Natural killer cell (primary cell): ENCODE measurements at regions not wholly inside any gene's neighbourhood (a gene's known extent, or its start where the extent isn't known, plus 50 kb on each side); places are given as distances from the start of the nearest gene placed in this dataset.

Experiments
- ATAC-seq, 3 donors: fragments of 150-1000 bp in 2 of 3; fragments of 200-7000 bp in 1 of 3; cut with Tn5 transposase; 1 replicate in 1 of 3; 2 replicates in 2 of 3; pipeline ENCODE4 v1.10.0; 2021; ENCODE audit warnings: mild to moderate bottlenecking in 2 of 3, moderate library complexity in 2 of 3
- DNase-seq, 2 donors: peaks; one replicate each; pipeline versions ENCODE4 v3.0.0 to v3.0.0-alpha.2; 2013 to 2021; ENCODE audit warnings: mixed read lengths in 1 of 2
- H3K27ac ChIP-seq: one replicate; pipeline ENCODE4 v1.5.1; 2013; ENCODE audit warnings: mild to moderate bottlenecking, low read length
- H3K27me3 ChIP-seq: one replicate; pipeline ENCODE4 v1.6.1; 2013; ENCODE audit warnings: low read length; ENCODE audit not compliant: control insufficient read depth, insufficient read depth
- H3K36me3 ChIP-seq: one replicate; pipeline ENCODE4 v1.6.1; 2013; ENCODE audit warnings: low read length; ENCODE audit not compliant: control insufficient read depth, insufficient read depth
- H3K4me1 ChIP-seq: one replicate; pipeline ENCODE4 v1.6.1; 2013; ENCODE audit warnings: low read length; ENCODE audit not compliant: control insufficient read depth, insufficient read depth
- H3K4me3 ChIP-seq: one replicate; pipeline ENCODE4 v1.5.1; 2013; ENCODE audit warnings: low read length
- H3K9me3 ChIP-seq: one replicate; pipeline ENCODE4 v1.6.1; 2013; ENCODE audit warnings: low read length; ENCODE audit not compliant: control insufficient read depth, insufficient read depth
- H3K27ac Mint-ChIP-seq, 2 donors: one replicate each; pipeline ENCODE4 v1.8.0; 2022; ENCODE audit warnings: mild to moderate bottlenecking in 2 of 2, mixed read lengths in 2 of 2, moderate library complexity in 1 of 2
- H3K27me3 Mint-ChIP-seq, 2 donors: one replicate each; pipeline ENCODE4 v1.8.0; 2022; ENCODE audit warnings: low read depth in 2 of 2, mixed read lengths in 2 of 2
- H3K36me3 Mint-ChIP-seq: one replicate; pipeline ENCODE4 v1.8.0; 2022; ENCODE audit warnings: mixed read lengths
- H3K4me1 Mint-ChIP-seq, 2 donors: one replicate each; pipeline ENCODE4 v1.8.0; 2022; ENCODE audit warnings: mixed read lengths in 2 of 2
- H3K4me3 Mint-ChIP-seq: one replicate; pipeline ENCODE4 v1.8.0; 2022; ENCODE audit warnings: mild to moderate bottlenecking, moderate library complexity, mixed read lengths
- H3K9me3 Mint-ChIP-seq, 2 donors: one replicate each; pipeline ENCODE4 v1.8.0; 2022; ENCODE audit warnings: mixed read lengths in 2 of 2
- CTCF ChIP-seq: fragments of 200-600 bp; IDR thresholded peaks from one replicate; pipeline ENCODE4 v1.8.0; 2022; ENCODE audit warnings: antibody characterized with exemption
- WGBS: methylation state at CpG from one replicate; pipeline ENCODE4 v1.1.7; 2013; ENCODE audit warnings: missing lambda C conversion rate; ENCODE audit not compliant: insufficient coverage; 5-methylcytosine and 5-hydroxymethylcytosine counted together
- intact Hi-C: fragments of 100-400 bp; cut with micrococcal nuclease; formaldehyde crosslinking; loops from one replicate; pipeline ENCODE4 v1.14.2; 2022

GRCh38 chr11:28837599-28837998 is 729.4 kb downstream of the METTL15 start:
- Histone ChIP-seq H3K27ac (no peak overlapping the region), H3K9me3 (no peaks in the 10 kb centered on the region), H3K27me3 (no peaks in the 10 kb centered on the region), H3K4me3 (no peak overlapping the region), H3K4me1 (no peaks in the 10 kb centered on the region), H3K36me3 (no peaks in the 10 kb centered on the region)
- H3K27ac Mint-ChIP-seq, result no peak overlapping the region
- DNase-seq, result no peak
- H3K36me3 Mint-ChIP-seq, result no peaks in the 10 kb centered on the region
- intact Hi-C loops, result no loop called here
- no peak for ATAC-seq
- no peak for TF ChIP-seq CTCF
- WGBS, result 89% methylated on average over 8 of the region's 8 CpGs
- H3K27me3 Mint-ChIP-seq, result no peaks in the 10 kb centered on the region
- no peak overlapping the region for H3K4me3 Mint-ChIP-seq
- no peaks in the 10 kb centered on the region for H3K4me1 Mint-ChIP-seq
- peaks cover 13 to 14% of the 10 kb centered on the region in 2 donors for H3K9me3 Mint-ChIP-seq

GRCh38 chr11:28836285-28837081 is 728.3 kb downstream of the METTL15 start:
- Mint-ChIP-seq H3K4me1 (no peaks in the 10 kb centered on the region), H3K27me3 (no peaks in the 10 kb centered on the region), H3K9me3 (peaks cover 13 to 14% of the 10 kb centered on the region in 2 donors), H3K36me3 (no peaks in the 10 kb centered on the region), H3K27ac (no peak overlapping the region), H3K4me3 (no peak overlapping the region)
- no peak overlapping the region for H3K27ac ChIP-seq
- ATAC-seq (no peak), DNase-seq (no peak)
- no peaks in the 10 kb centered on the region for H3K36me3 ChIP-seq
- WGBS, result 53% methylated on average over 3 of the region's 4 CpGs
- intact Hi-C loops, result no loop called here
- no peaks in the 10 kb centered on the region for H3K4me1 ChIP-seq
- TF ChIP-seq CTCF, result no peak
- H3K27me3 ChIP-seq, result no peaks in the 10 kb centered on the region
- no peak overlapping the region for H3K4me3 ChIP-seq
- H3K9me3 ChIP-seq, result no peaks in the 10 kb centered on the region

- 63% methylated on average over 3 of the region's 3 CpGs for WGBS
- Histone ChIP-seq H3K4me3 (no peak overlapping the region), H3K27ac (no peak overlapping the region), H3K9me3 (no peaks in the 10 kb centered on the region), H3K4me1 (no peaks in the 10 kb centered on the region), H3K27me3 (no peaks in the 10 kb centered on the region), H3K36me3 (no peaks in the 10 kb centered on the region)
- Mint-ChIP-seq H3K4me3 (no peak overlapping the region), H3K36me3 (no peaks in the 10 kb centered on the region), H3K4me1 (no peaks in the 10 kb centered on the region), H3K27me3 (no peaks in the 10 kb centered on the region), H3K9me3 (peaks cover 13 to 14% of the 10 kb centered on the region in 2 donors), H3K27ac (no peak overlapping the region)
- DNase-seq, result no peak
- intact Hi-C loops, result no loop called here
- TF ChIP-seq CTCF, result no peak
- no peak for ATAC-seq
Observed at GRCh38 chr11:28835790-28836189, 727.6 kb downstream of the METTL15 start.

- no peaks in the 10 kb centered on the region for H3K36me3 ChIP-seq
- intact Hi-C loops, result no loop called here
- DNase-seq, result no peak
- no peak overlapping the region for H3K27ac ChIP-seq
- no peaks in the 10 kb centered on the region for H3K4me1 ChIP-seq
- H3K4me3 Mint-ChIP-seq, result no peak overlapping the region
- H3K9me3 Mint-ChIP-seq, result peaks cover 13 to 14% of the 10 kb centered on the region in 2 donors
- no peak overlapping the region for H3K4me3 ChIP-seq
- no peaks in the 10 kb centered on the region for H3K27me3 Mint-ChIP-seq
- H3K36me3 Mint-ChIP-seq, result no peaks in the 10 kb centered on the region
- H3K9me3 ChIP-seq, result no peaks in the 10 kb centered on the region
- no peak overlapping the region for H3K27ac Mint-ChIP-seq
- no peaks in the 10 kb centered on the region for H3K27me3 ChIP-seq
- TF ChIP-seq CTCF, result no peak
- ATAC-seq, result no peak
- H3K4me1 Mint-ChIP-seq, result no peaks in the 10 kb centered on the region
Observed at GRCh38 chr11:28835317-28835716, 727.1 kb downstream of the METTL15 start.
